HT1080 (cell line): ENCODE measurements at regions not wholly inside any gene's neighbourhood (a gene's known extent, or its start where the extent isn't known, plus 50 kb on each side); places are given as distances from the start of the nearest gene placed in this dataset.

Experiments
- DNase-seq: peaks from one replicate; pipeline ENCODE4 v3.0.0-alpha.2; 2015; ENCODE audit warnings: low read depth
- small RNA-seq: library from RNA; depleted of rRNA; stranded (forward); fragments of <200 nt; gene quantifications from one replicate; pipeline ENCODE3, GENCODE V24; 2014

GRCh38 chr7:26097837-26098668 lies 53.9 kb upstream of the NFE2L3 start:
- no peak for DNase-seq

GRCh38 chr7:26099236-26099635 lies 52.8 kb upstream of the NFE2L3 start:
- no peak for DNase-seq

GRCh38 chr7:26100406-26101339 lies 51.3 kb upstream of the NFE2L3 start:
- no peak for DNase-seq

- no peak for DNase-seq
These were observed 50.4 kb upstream of the NFE2L3 start for GRCh38 chr7:26101361-26102151.

- DNase-seq: no peak
These were observed 49.8 kb upstream of the NFE2L3 start for GRCh38 chr7:26102176-26102575.

Small RNA genes lying in the stretch of these regions (small RNA-seq; reads per million reads assigned to genes)
- gene MIR148A: 3.2 reads per million, percentile 86 among the genes with 10 or more reads in this experiment
